HG03354 (cell line): ENCODE measurements at regions not wholly inside any gene's neighbourhood (a gene's known extent, or its start where the extent isn't known, plus 50 kb on each side); places are given as distances from the start of the nearest gene placed in this dataset.

ENCODE experiments used
- ATAC-seq: cut with Tn5 transposase; IDR thresholded peaks from one replicate; pipeline ENCODE4 v1.9.1; 2021; ENCODE audit warnings: mild to moderate bottlenecking; ENCODE audit not compliant: unreplicated experiment, poor library complexity, severe bottlenecking

DNA sequence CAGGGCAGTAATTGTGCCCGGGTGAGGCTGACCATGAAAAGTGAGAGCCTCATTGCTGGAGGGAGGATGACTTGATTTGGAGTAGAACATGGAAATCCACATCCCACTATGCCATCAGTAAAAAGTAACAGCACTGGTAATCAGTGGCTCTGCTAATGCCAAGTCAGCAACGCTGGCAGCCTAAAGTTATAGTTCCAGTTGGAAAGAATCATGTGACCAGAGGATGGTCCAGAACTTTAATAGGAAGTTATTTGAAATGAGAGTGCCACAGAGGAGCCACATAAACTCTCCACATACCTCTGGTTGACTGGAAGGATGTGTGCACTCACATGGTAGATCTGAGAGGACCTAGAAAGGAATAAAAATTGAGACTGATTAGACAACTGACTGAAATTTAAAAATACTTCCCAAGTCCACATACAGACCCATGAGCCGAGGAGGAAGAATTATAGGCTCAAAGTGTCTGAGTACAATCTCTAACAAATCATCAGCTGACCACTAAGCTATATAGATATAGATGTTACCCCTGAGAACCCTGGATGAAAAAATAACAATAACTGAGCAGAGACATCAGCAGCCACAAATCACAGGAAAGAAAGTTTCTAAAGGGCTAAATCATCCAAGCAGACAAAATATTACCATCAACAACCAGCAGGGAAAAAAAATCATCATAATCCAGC, 346.8 kb downstream of the STK39 start:
- no peak for ATAC-seq

DNA sequence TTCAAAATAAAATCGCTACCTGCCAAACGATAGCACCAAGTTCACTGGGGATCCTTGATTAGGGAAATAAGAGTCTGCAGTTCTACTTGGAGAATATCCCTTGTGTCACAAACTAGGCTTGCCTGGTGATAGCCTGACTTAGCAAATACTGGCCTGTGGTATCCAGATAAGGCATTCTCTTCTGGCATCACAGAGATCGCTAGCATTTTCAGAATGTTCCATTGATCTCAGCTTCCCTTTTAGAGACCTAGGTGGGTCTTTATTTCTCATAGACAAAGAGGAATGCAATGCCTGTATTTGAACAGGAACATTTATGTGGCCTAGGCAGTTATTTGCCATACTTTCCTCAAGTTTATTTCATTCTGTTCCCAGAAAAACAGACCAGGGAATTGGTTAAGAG, 349.1 kb downstream of the STK39 start:
- ATAC-seq = no peak

DNA sequence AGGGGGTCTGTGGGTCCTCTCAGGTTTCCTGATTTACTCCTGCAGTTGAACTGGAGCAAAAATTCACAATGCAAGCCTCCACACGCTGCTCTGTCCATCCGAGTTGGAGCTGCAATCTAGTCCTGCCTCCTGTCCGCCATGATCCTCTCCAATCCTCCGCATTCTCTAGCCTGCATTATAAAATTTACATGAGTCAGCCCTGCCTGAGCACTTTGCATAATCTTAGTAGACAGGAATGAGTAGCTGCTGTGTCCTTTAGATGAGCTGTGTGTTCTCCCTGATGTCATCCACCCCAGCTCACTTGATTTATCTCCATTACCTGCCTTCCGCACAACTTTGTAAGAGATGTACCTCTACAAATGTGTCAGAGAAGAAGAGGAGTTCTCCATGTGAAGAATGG, 355.6 kb downstream of the STK39 start:
- no peak for ATAC-seq

DNA sequence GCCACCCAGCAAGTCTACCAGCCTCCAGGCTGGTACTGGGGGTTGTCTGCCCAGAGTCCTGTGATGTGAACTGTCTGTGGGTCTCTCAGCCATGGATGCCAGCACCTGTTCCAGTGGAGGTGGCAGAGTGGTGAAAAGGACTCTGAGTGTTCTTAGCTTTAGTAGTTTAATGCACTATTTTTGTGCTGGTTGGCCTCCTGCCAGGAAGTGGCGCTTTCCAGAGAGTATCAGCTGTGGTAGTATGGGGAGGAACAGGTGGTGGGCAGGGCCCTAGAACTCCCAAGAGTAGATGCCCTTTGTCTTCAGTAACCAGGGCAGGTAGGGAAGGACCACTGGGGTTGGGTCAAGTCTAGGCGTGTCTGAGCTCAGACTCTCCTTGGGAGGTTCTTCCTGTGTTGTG, 356.7 kb downstream of the STK39 start:
- ATAC-seq = no peak

DNA sequence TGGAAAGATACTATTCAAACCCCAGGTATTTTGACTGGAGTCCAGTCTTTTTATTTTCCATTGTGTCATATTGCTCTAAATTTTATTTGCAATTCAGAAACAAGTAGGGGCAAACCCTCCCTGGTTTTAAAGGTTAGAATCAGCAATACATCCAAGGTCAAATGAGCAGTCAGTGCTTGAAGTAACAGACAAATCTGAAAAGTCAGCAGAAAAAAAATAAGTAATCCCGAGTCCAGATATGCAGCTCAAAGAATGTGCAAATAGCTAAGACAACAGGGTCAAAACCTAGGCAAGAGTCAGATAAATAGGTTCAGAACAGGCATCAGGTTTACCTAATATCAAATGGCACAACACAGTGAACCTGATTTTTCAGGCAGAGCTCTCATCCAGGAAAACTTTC, 367.0 kb downstream of the STK39 start:
- ATAC-seq = no peak

DNA sequence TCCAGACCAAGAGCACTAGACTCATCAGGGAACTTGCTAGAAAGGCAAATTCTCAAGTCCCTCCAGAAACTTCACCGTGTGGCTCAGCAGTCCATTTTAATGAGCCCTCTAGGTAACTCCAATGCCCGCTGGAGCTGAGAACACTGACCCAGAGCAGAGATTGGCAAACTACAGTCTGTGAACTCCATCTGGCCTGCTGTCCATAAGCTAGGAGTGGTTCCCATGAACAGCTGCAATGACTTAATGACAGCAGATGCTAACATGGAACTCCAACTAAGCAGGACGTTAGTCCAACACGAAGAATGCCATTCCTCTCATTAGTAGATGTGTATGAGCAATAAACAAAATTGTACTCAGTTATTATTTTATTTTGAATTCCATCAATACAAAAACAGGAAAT, 371.9 kb downstream of the STK39 start:
- no peak for ATAC-seq

DNA sequence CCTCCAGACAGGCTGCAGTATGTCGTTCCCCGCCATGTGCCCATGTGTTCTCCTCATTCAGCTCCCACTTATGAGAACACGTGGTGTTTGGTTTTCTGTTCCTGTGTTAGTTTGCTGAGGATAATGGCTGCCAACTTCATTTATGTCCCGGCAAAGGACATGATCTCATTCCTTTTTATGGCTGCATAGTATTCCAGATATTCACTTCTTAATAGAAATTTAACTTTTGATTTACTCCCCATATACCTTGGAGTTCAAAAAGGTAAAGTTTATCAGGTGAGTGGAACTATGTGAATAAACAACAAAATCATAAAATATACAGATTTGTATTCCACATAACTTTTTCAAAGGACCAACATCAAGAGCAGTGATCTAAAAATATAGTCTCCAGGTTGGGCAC, 372.6 kb downstream of the STK39 start:
- ATAC-seq = no peak

DNA sequence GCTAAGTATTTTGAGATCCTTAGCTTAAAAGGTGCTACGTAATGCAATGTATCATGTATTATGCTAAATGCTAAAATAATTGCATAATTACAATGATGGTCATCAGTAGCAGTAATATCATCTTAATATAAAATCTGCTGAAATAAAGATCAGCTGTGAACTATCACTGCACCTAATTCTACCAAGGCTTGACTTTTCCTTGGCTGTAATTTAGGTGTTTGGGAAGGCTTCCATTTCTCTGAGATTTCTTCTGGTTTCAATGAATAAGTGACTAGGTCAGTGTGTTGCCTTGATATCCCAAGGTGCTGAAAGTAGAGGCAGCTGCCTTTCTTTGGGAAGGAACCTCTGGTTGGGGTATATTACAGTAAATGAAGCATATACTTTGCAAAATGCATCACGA, 376.1 kb downstream of the STK39 start:
- ATAC-seq = no peak

DNA sequence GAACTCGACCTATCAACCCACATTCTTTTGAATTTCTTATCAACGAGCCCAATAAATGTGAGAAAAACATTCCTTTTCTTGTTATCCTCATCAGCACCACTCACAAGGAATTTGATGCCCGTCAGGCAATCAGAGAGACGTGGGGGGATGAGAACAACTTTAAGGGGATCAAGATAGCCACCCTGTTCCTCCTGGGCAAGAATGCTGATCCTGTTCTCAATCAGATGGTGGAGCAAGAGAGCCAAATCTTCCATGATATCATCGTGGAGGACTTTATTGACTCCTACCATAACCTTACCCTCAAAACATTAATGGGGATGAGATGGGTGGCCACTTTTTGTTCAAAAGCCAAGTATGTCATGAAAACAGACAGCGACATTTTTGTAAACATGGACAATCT, 378.2 kb downstream of the STK39 start:
- ATAC-seq = no peak

DNA sequence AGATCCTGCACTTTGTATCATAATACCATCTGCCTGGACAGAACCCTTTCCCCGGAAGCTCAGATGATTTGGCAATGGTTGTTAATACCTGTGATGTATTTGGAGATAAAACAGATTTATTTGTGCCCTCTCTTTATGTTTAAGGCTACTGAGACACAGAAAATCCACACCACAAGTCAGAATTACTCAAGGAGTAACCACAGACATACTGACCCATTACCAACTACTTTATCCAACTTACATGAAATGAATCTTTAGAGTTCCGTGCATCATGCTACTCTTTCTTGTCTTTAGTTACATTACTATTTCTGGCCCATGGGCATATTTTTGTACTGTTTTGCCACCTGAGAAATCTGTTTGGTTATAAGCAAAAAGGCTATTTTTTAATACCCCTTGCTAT, 384.0 kb downstream of the STK39 start:
- no peak for ATAC-seq

DNA sequence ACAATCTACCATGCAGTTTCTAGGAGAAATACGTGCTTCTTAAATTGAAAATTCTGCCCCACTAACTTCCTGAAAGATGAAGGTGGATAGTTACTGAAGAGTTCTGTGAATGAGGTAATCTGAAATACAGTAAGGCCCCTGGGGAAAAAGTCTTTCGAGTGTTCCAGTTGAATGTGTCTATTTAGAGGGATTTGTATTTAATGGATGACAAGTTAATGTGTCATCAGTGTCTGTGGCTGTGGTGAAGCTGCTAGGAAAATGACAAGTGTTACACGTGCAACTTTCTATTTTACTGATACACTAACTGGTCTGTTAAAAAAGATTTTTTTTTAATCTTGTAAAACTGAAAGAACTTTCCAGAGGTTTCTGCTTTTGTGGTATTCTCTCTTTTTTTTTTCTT, 384.6 kb downstream of the STK39 start:
- ATAC-seq = peak; percentile 73

DNA sequence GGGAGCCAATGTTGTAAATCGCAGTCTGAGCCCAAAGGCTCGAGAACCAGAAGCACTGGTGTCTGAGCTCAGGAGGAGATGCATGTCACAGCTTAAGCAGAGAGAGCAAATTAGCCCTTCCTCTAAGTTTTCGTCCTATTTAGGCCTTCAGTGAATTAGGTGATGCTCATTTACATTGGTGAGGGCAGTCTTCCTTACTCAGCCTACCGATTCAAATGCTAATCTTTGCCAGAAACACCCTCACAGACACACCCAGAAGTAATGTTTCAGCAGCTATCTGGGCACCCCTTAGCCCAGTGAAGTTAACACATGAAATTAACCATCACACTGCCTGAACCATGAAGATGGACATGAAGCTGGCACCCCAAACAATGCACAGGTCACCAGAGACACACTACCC, 385.1 kb downstream of the STK39 start:
- ATAC-seq = peak; percentile 26

DNA sequence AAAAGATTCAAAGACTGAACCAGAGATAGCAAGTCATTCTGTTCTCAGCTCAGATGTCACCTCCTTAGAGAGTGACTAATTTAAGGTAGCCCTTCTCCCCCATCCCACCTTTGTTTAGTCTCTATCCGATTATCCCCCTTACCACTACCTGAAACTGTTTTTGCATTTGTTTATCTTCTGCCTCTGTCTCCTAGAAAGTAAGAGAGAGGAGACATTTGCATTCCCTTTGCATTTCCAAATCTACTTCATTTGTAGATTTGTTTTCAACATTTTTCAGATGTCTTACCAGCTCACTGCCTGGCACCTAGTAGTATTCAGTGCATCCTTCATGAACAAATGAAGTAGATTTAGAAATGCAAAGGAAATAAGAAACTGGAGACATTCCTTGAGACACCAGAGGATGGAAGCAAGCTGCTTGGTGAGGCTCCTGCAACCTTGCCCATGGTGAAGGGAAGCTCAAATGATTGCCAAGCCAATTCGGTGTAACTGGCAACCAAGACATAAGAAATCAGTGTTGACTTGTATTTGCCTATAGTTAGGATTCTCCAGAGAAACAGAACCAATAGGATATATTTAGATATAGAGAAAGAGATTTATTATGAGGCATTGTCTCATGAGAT, 385.7 kb downstream of the STK39 start:
- no peak for ATAC-seq

DNA sequence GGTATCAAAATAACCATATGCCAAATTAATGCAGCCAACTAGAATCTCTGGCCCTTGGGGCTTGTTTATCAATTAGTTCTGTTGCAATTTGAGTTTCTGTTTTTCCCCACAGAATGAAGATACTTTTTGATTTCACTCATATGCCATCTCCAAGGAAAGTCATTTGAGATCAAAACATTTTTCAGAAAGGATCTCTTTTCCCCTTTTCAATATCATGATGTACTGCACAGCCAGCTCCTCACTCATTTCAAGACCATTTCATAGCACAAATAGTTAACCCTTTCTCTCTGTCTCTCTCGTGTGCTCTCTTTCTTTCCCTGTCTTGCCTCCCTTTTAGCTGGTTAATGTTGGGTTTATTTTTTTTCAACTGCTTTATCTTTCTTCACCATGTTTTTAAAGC, 387.3 kb downstream of the STK39 start:
- peak; percentile 18 for ATAC-seq

DNA sequence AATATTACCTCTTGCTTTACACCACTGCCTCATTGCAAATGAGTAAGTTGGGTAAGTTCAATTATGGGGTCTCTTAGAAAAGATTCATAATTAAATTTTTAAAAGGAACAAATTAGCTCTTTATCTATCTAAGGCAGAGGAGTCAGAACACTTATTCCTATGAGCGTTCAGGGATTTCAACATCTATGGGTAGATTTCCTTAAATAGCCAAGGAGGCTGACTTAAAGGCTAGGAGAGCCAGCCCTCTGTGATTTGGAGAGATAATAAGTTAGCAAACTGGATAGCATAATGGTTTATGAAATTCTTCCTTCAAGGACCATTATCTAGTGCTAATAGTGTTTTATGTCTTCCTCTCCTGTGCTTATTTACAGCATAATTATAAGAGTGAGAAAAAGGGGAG, 387.7 kb downstream of the STK39 start:
- ATAC-seq = no peak

DNA sequence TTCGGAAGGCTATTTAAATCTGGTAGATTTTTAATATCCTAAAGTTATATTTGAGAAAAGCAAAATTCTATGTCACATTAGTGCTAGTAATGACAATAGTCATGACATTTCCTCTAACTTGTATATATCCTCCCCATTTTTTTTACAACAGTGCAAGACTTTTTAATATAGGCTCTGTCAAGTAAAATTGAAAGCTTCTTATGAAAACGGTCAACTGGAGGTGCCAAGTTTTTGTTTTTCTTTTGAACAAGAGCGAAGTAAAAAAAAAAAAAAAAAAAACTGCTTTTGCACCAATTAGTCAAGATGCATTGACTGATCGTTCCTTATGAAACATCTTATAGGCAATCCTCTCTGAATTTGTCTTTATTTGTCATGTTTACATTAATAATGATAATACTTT, 389.3 kb downstream of the STK39 start:
- ATAC-seq = no peak

DNA sequence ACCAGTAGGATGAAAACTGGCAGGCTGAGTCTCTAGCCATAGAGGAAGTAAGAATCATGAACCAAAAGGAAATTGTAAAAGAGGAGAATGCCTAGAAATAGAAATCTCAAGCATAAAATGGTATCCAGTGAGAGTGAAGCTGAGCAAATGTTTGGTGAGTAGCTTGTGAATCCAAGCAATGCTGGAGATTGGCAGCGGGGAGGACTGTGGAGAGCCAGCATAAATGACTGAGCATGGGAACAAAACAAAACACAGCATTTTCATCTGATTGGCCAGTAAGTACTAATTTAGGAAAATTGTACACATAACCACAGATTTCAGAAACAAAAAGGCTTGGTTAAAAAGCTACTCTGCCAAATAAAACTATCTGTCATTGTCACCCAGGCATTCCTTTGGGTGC, 390.0 kb downstream of the STK39 start:
- no peak for ATAC-seq

DNA sequence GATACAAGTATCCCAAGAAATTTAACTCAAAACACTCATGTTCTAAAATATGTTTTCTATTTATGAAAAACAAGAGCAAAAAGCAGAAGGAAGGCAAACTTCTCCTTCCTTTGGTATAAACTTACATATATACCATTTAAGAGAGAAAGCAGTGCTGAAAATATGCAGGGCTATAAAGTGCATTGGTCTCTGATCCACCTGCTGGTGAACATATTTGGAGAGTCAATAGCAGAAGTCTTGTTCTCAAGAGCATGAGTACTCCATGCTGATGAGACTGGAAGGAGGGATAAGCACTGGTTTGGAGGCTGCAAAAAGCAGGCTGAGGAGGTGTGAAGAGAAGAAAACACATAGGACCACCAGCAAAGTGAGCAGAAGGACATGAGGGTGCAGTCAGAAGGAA, 391.2 kb downstream of the STK39 start:
- no peak for ATAC-seq

DNA sequence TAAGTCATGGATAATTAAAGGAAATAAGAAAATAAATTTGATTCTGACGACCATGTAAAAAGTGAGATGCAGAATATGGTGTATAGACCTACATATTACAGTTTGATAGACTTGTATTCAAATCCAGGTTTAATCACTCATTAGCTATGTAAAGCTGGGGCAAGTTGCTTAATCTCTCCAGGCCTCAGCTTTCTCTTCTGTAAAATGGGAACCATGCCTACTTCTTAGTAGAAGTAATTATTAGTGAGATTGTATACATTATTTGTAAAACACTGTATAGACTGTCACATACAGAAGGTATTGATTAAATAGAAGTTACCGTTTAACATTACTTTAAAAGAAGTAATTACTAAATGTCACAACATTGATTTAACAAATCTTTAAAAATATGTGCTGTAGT, 392.2 kb downstream of the STK39 start:
- no peak for ATAC-seq

DNA sequence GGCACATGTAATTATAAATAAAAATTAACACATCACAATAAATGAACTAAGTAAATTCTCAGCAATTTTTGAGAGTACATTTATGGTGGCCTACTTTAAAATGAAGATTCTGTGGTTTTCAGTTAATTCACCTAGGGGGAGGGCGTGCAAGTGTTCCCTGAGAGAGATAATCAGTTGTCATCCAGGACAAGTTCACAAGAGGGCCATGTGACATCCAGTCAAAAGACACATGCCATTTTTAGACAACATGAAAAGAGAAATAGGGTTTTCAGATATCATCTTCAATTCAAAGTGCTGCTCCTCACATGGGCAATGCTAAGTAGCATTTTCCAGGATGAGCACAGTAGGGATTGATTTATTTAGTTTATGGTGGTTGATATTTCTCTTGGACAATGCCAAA, 393.7 kb downstream of the STK39 start:
- ATAC-seq = no peak

DNA sequence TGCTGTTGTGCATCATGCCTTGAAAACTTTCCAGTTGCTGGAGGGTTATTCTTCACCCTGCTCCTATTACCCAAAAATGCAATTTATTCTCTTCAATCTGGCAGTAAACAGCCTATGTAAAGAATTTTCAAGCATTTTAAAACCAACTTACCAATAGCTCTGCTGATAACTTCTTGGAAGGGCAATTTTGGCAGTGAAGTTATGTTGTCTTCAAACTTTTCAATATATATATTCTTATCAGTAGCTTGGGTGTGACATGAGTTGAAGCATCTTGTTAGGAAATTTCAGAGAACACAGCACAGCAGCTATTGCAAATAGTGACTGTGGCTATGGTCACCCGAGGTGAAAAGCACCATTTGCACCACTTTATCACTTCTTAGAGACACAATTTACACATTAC, 395.5 kb downstream of the STK39 start:
- ATAC-seq = no peak

DNA sequence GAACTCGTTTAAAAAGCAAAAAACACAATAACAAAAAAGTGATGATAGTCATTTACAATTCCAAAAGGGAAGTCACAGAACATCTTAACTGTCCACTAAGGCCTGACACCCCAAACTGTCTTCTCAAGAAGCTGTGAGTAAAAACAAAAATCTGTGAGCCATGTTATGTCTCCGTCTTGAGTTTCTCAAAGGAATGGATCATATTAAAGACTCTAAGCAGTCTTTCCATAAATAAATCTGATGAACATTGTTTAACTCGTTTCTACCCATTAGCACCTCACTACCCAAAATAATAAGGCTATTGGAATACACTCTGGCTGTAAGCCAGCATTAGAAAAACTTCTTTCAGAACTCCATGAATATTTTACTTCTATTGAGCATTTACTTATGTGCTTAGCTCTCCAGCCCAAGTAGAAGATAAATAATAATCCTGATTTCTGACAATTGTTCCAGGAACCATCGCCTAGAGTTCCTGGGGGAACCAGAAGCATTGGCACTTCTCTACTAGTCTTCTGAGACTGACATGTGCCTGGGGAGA, 396.0 kb downstream of the STK39 start:
- ATAC-seq = no peak
